Mesendoderm (in vitro differentiated cells): ENCODE measurements at regions not wholly inside any gene's neighbourhood (a gene's known extent, or its start where the extent isn't known, plus 50 kb on each side); places are given as distances from the start of the nearest gene placed in this dataset.

ENCODE experiments used
- DNase-seq: peaks from one replicate; pipeline ENCODE4 v3.0.0; 2013
- H2AK5ac ChIP-seq: 2 replicates; pipeline ENCODE4 v1.6.1; 2013; ENCODE audit warnings: low read length, inconsistent platforms
- H2BK120ac ChIP-seq: 2 replicates; pipeline ENCODE4 v1.6.1; 2013; ENCODE audit warnings: low read depth, mild to moderate bottlenecking, low read length, moderate library complexity, mixed read lengths
- H2BK15ac ChIP-seq: replicated peaks from 2 replicates; pipeline ENCODE4 v1.6.1; 2013; ENCODE audit warnings: low read depth, mild to moderate bottlenecking, moderate library complexity
- H2BK5ac ChIP-seq: 2 replicates; pipeline ENCODE4 v1.6.1; 2013; ENCODE audit warnings: low read length, inconsistent platforms
- H3K18ac ChIP-seq: 2 replicates; pipeline ENCODE4 v1.6.1; 2013; ENCODE audit warnings: mild to moderate bottlenecking, low read length, mixed read lengths
- H3K23ac ChIP-seq: one replicate; pipeline ENCODE4 v1.6.1; 2013; ENCODE audit warnings: low read length
- H3K27ac ChIP-seq: 2 replicates; pipeline ENCODE4 v1.5.1; 2013; ENCODE audit warnings: low read depth, mild to moderate bottlenecking, inconsistent platforms, low read length, moderate library complexity
- H3K27me3 ChIP-seq: 2 replicates; pipeline ENCODE4 v1.6.1; 2013; ENCODE audit warnings: low read length, control low read depth, mild to moderate bottlenecking, inconsistent platforms; ENCODE audit not compliant: insufficient read depth, poor library complexity
- H3K36me3 ChIP-seq: 2 replicates; pipeline ENCODE4 v1.6.1; 2013; ENCODE audit warnings: low read length, inconsistent platforms; ENCODE audit not compliant: control insufficient read depth, insufficient read depth
- H3K4ac ChIP-seq: one replicate; pipeline ENCODE4 v1.6.1; 2013; ENCODE audit warnings: low read depth, mild to moderate bottlenecking, low read length, moderate library complexity
- H3K4me1 ChIP-seq: 2 replicates; pipeline ENCODE4 v1.6.1; 2013; ENCODE audit warnings: low read depth, low read length, inconsistent platforms; ENCODE audit not compliant: control insufficient read depth
- H3K4me2 ChIP-seq: 2 replicates; pipeline ENCODE4 v1.6.1; 2013; ENCODE audit warnings: low read length
- H3K4me3 ChIP-seq: 2 replicates; pipeline ENCODE4 v1.5.1; 2013; ENCODE audit warnings: mild to moderate bottlenecking, low read length
- H3K56ac ChIP-seq: one replicate; pipeline ENCODE4 v1.6.1; 2013; ENCODE audit warnings: low read length
- H3K79me1 ChIP-seq: 2 replicates; pipeline ENCODE4 v1.6.1; 2013; ENCODE audit warnings: low read length, inconsistent platforms
- H3K79me2 ChIP-seq: 2 replicates; pipeline ENCODE4 v1.6.1; 2013; ENCODE audit warnings: mild to moderate bottlenecking, low read length; ENCODE audit not compliant: control insufficient read depth, insufficient read depth
- H3K9ac ChIP-seq: 2 replicates; pipeline ENCODE4 v1.6.1; 2013; ENCODE audit warnings: low read length, inconsistent platforms
- H4K5ac ChIP-seq: one replicate; pipeline ENCODE4 v1.6.1; 2013; ENCODE audit warnings: low read length
- H4K8ac ChIP-seq: one replicate; pipeline ENCODE4 v1.6.1; 2013; ENCODE audit warnings: low read depth, mild to moderate bottlenecking, control low read depth, low read length, moderate library complexity
- WGBS: extraction: QIAGEN DNeasy Blood & Tissue Kit; methylation state at CpG from one replicate; pipeline ENCODE4 v1.1.7; 2013; ENCODE audit warnings: low lambda C conversion rate, missing lambda C conversion rate; ENCODE audit not compliant: insufficient coverage; ENCODE audit errors: extremely low coverage; 5-methylcytosine and 5-hydroxymethylcytosine counted together

- H3K27me3 ChIP-seq = no peaks in the 10 kb centered on the region
- no peak overlapping the region for H3K4ac ChIP-seq
- no peak overlapping the region for H3K18ac ChIP-seq
- H3K79me2 ChIP-seq = no peaks in the 10 kb centered on the region
- H3K36me3 ChIP-seq = no peaks in the 10 kb centered on the region
- H3K4me2 ChIP-seq = no peak overlapping the region
- no peak overlapping the region for H3K9ac ChIP-seq
- no peak overlapping the region for H2AK5ac ChIP-seq
- H2BK15ac ChIP-seq = no peak overlapping the region
- no peak overlapping the region for H3K4me3 ChIP-seq
- no peak overlapping the region for H2BK120ac ChIP-seq
- DNase-seq = no peak
- H3K56ac ChIP-seq = no peak overlapping the region
- H4K5ac ChIP-seq = no peak overlapping the region
- H3K23ac ChIP-seq = no peak overlapping the region
- no peak overlapping the region for H4K8ac ChIP-seq
- H3K4me1 ChIP-seq = no peaks in the 10 kb centered on the region
- no peak overlapping the region for H3K27ac ChIP-seq
- no peaks in the 10 kb centered on the region for H3K79me1 ChIP-seq
- no peak overlapping the region for H2BK5ac ChIP-seq
Measured at GRCh38 chr2:190742431-190742830, 93.5 kb downstream of the NAB1 start.

GRCh38 chr2:190744041-190744440, 95.2 kb downstream of the NAB1 start:
- Histone ChIP-seq H2BK15ac (no peak overlapping the region), H2AK5ac (no peak overlapping the region), H3K27ac (no peak overlapping the region), H3K27me3 (no peaks in the 10 kb centered on the region), H3K56ac (no peak overlapping the region), H3K4me3 (no peak overlapping the region), H2BK5ac (no peak overlapping the region), H3K18ac (no peak overlapping the region), H3K9ac (no peak overlapping the region), H3K4me2 (no peak overlapping the region), H3K4me1 (no peaks in the 10 kb centered on the region), H2BK120ac (no peak overlapping the region), H3K4ac (no peak overlapping the region), H3K23ac (no peak overlapping the region), H3K79me1 (no peaks in the 10 kb centered on the region), H4K5ac (no peak overlapping the region), H3K79me2 (no peaks in the 10 kb centered on the region), H4K8ac (no peak overlapping the region), H3K36me3 (no peaks in the 10 kb centered on the region)
- no CpG with 5 or more reads among the region's 2 CpGs for WGBS
- no peak for DNase-seq

- no CpG with 5 or more reads among the region's 3 CpGs for WGBS
Measured at GRCh38 chr2:190746971-190747761, 98.3 kb downstream of the NAB1 start.

GRCh38 chr2:190748966-190749365, 100.1 kb downstream of the NAB1 start:
- H3K56ac ChIP-seq = no peak overlapping the region
- no peak overlapping the region for H4K5ac ChIP-seq
- H3K79me1 ChIP-seq = no peaks in the 10 kb centered on the region
- H3K4ac ChIP-seq = no peak overlapping the region
- no peak overlapping the region for H2BK120ac ChIP-seq
- no peak overlapping the region for H3K18ac ChIP-seq
- H3K27ac ChIP-seq = peak overlapping the region; percentile 27
- H3K23ac ChIP-seq = no peak overlapping the region
- H3K9ac ChIP-seq = no peak overlapping the region
- no peaks in the 10 kb centered on the region for H3K79me2 ChIP-seq
- no CpG with 5 or more reads among the region's 3 CpGs for WGBS
- H2BK15ac ChIP-seq = no peak overlapping the region
- peak; percentile 80 for DNase-seq
- no peak overlapping the region for H3K4me3 ChIP-seq
- no peaks in the 10 kb centered on the region for H3K27me3 ChIP-seq
- H4K8ac ChIP-seq = no peak overlapping the region
- H2BK5ac ChIP-seq = peak overlapping the region; percentile 79
- no peaks in the 10 kb centered on the region for H3K36me3 ChIP-seq
- H3K4me1 ChIP-seq = no peaks in the 10 kb centered on the region
- no peak overlapping the region for H3K4me2 ChIP-seq
- no peak overlapping the region for H2AK5ac ChIP-seq

More at GRCh38 chr2:190746971-190747761, 98.3 kb downstream of the NAB1 start:
- Histone ChIP-seq H3K79me1 (no peaks in the 10 kb centered on the region), H3K4me2 (no peak overlapping the region), H2BK5ac (no peak overlapping the region), H3K4ac (no peak overlapping the region), H4K8ac (no peak overlapping the region), H2BK15ac (no peak overlapping the region), H2AK5ac (no peak overlapping the region), H3K4me1 (no peaks in the 10 kb centered on the region), H3K18ac (no peak overlapping the region), H3K36me3 (no peaks in the 10 kb centered on the region), H3K23ac (no peak overlapping the region), H4K5ac (no peak overlapping the region), H3K27me3 (no peaks in the 10 kb centered on the region), H3K56ac (no peak overlapping the region), H3K9ac (no peak overlapping the region), H3K4me3 (no peak overlapping the region), H3K79me2 (no peaks in the 10 kb centered on the region), H2BK120ac (no peak overlapping the region), H3K27ac (no peak overlapping the region)
- peak; percentile 62 for DNase-seq

GRCh38 chr2:190755772-190756415, 107.0 kb downstream of the NAB1 start:
- Histone ChIP-seq H3K27me3 (no peaks in the 10 kb centered on the region), H3K18ac (no peak overlapping the region), H4K8ac (no peak overlapping the region), H3K23ac (no peak overlapping the region), H2BK120ac (no peak overlapping the region), H3K79me1 (no peaks in the 10 kb centered on the region), H3K56ac (no peak overlapping the region), H3K4me1 (no peaks in the 10 kb centered on the region), H4K5ac (no peak overlapping the region), H3K9ac (no peak overlapping the region), H3K4me3 (no peak overlapping the region), H3K79me2 (no peaks in the 10 kb centered on the region), H2AK5ac (no peak overlapping the region), H3K4me2 (no peak overlapping the region), H3K4ac (no peak overlapping the region), H3K36me3 (no peaks in the 10 kb centered on the region), H2BK5ac (no peak overlapping the region), H2BK15ac (no peak overlapping the region), H3K27ac (no peak overlapping the region)
- WGBS = no CpG with 5 or more reads among the region's 5 CpGs
- no peak for DNase-seq
